NCI-H1105 (cell line): ENCODE measurements at regions not wholly inside any gene's neighbourhood (a gene's known extent, or its start where the extent isn't known, plus 50 kb on each side); places are given as distances from the start of the nearest gene placed in this dataset.

Source experiments
- DNase-seq: peaks from one replicate; lab custom pipeline; 2025; lab: John Stamatoyannopoulos, UW

DNA sequence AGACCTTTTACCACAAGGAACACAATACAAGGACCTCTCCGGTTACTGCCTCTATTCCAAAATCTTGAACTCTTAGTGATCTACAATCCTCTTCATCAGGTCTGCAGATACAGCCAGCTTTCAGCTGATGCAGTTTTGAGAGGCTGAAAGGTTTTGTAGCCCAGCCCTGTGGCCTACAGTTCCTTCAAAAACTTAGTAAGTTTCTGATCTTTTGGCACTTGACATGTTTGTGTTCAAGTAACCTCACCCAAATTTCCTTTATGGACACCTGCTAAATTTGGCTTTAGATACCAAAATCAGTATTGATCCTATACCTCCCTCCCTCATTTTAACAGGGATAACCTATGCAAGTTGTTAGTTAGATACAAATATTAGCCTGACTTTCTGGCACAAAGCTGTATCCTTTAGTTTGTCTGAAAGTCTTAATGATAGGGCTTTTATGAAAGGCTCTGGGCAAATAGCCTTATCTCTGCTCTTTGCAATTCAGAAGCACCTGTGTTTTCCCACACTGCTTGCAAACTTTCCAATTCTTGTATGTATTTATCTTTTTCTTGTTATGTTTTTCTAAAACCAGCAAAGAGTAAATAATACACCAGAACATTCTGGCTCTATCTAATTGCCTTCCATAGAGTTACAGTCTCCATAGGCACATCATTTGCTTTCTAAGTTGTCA lies 650.5 kb upstream of the KLHL29 start:
- no peak for DNase-seq

DNA sequence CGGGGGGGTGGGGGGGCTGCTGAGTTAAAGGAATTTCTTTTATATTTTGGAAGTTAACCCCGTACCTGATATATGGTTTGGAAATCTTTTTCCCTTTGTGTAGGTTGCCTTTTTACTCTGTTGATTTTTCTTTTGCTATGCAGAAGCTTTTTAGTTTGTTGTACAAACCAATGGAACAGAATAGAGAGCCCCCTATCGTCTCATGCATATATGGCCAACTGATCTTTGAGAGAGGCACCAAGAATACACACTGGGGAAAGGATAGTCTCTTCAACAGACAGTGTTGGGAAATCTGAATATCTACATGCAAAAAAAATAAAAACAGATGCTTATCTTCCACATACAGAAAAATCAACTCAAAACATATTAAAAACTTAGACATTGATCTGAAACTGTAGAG lies 647.8 kb upstream of the KLHL29 start:
- DNase-seq: no peak

DNA sequence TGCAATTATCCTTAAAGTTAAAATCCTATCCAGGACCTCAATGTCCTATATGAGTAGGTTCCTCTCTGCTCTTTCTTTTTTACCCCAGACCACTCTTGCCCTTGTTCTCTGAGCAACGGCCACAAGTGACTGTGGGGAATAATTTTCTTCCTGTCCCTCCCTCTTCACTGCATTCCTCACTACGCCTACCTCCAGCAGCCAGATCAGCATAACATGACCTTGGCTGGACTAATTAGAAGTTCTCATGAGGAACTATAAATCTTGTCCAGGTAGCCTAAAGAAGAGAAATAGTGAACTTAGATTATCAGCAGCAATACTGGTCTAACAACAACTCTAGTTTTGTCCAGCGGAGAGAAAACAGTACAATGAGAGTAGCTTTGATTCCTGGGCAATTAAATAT lies 643.8 kb upstream of the KLHL29 start:
- no peak for DNase-seq

DNA sequence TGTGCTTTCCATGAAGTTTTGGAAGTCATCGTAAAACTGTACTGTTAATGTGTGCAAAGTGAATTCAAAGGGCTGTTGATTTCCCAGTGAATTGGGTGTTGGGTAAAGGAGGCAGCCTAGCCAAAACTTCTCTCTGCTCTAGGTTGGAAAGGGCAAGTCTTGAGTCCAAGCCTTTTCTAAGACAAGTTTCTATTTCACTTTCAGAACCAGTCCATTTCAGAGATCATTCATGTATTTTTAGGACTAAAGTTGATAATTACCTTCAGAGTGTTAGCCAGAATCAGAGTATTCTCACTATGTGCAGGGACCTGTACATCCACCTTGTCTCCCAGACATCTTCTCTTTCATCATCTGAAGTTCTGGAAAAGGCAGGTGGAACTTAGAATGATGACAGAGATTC lies 636.1 kb upstream of the KLHL29 start:
- DNase-seq: no peak

DNA sequence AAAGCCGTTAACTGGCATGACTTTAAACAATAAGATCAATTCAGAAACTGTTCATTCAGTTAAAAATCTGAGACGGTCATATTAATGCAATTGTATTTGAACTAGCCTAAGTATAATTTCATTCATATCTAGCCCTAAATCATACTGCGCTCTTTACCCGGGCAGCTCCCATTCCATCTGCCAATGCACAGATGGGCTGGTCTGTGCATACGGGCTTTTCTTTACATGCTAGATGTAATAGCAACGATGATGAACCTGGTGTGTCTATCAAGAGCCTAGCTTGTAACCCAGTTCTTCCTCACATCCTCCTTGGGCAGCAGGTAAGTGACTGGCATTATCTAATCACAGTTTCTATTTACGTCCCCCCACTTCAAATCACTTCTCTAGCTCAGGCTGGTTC lies 631.5 kb upstream of the KLHL29 start:
- DNase-seq: no peak

DNA sequence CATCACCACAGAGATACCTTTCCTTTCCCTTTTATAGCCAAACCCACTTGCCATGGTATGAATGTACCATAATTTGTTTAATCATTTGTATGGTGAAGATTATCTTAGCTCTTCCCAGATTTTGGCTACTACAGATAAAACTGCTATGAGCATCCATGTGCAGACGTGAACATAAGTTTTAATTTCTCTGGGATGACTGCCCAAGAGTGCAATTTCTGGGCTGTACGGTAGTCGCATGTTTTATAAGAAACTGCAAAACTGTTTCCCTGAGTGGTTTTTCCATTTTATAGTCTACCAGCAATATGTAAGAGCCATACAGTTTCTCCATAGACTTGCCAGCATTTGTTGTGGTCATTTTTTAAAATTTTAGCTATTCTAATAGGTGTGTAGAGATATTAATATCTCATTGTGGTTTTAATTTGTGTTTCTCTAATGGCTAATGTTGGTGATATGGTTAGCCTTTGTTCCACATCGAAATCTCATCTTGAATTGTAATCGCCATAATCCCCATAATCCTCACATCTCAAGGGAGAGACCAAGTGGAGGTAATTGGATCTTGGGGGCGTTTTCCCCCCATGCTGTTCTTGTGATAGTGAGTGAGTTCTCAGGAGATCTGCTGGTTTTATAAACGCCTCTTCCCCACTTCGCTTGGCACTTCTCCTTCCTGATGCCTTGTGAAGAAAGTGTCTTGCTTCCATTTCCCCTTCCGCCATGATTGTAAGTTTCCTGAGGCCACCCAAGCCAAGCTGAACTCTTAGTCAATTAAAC lies 628.5 kb upstream of the KLHL29 start:
- no peak for DNase-seq

DNA sequence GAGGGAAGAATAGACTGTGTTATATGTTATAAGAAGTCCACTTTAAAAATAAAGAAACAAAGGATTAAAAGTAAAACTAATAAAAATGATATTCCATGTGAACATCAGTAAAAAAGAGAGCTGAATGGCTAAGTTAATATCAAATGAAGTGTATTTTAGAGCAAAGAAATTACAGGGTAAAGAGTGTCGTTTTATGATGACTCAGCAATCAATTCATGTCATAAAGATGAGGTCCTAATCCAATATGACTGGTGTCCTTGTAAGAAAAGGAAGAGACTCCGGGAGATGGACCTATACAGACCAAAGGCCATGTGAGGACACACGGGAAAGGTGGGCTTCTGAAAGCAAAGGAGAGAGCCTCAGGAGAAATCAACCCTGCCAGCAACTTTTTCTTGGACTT lies 615.5 kb upstream of the KLHL29 start:
- no peak for DNase-seq

DNA sequence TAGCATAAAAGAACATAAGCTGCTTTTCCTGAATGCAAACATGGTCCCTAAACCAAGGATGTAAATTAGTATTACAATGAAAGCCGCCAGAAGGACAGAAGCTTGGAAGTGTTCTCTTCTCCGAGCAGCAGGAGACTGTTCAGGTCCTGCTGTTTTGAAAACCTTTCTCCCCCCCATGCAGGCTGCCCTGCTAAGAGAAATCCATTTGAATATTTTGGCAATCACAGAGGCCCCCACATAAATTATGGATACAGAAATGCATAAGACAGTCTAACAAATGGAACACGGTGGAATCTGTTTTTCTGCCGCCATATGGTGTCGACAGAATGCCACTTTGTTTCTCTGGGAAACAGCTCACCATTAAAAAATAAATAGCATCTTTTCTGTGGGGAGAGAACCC lies 600.4 kb upstream of the KLHL29 start:
- no peak for DNase-seq

DNA sequence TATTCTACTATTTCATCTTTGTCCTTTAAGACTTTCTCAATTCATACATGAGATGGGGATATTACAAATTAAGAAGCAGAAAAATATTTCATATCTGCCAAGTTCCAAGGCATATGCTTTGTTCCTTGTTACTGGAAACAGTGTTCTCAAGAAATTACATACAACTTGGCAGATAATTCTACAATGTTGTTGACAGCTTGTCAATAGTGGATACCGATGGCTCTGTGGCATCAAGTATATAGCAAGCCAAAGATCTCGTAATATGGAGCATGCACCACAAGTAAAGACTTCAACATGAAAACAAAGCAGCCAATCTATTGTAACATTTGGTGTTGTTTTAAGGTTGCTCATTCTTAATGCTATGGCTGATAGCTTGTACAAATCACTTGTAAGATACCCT lies 598.2 kb upstream of the KLHL29 start:
- DNase-seq: no peak

DNA sequence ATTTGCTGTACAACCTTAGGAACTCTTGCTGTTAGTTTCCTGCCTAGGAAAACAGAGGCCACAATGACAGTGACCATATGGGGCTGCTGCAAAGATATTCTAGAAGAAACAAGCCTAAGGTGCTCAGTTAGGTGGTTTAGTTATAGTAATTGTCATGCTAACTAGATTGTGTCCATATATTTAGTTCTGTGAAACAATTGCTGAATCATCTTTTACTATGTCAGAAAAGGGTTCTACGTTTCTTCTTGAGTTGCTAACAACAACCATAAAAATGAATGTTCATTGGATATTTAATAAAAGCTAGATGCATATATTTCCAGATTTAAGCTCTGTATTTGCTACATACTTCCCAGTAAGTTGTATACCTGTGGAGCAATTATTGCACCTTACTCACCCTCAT lies 597.2 kb upstream of the KLHL29 start:
- DNase-seq: no peak

DNA sequence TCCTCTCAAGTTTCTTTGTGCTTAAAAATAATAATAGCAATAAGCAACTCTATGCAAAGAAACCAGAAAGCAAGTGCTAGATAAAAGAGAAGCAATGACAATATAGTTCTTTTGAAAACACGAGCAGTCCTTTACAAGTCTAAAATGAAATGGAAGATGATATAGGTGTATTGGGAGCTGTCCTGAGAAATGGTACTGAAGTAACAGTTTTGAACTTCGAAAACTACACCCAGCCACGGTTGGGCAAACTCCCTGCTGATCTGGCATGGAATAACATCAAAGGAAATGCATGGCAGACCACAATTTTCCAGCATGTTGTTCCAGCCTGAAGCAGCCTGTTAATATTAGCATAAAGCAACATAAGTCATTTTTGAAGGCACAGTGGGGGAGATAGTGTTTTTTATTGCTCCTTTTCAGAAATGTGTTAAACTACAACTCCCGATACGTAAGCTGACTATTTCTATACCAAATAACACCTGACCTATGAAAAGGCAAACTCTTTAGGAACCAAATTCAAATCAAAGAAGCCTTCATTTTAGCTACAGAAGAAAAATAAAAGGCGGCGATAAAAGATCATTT lies 596.1 kb upstream of the KLHL29 start:
- no peak for DNase-seq

DNA sequence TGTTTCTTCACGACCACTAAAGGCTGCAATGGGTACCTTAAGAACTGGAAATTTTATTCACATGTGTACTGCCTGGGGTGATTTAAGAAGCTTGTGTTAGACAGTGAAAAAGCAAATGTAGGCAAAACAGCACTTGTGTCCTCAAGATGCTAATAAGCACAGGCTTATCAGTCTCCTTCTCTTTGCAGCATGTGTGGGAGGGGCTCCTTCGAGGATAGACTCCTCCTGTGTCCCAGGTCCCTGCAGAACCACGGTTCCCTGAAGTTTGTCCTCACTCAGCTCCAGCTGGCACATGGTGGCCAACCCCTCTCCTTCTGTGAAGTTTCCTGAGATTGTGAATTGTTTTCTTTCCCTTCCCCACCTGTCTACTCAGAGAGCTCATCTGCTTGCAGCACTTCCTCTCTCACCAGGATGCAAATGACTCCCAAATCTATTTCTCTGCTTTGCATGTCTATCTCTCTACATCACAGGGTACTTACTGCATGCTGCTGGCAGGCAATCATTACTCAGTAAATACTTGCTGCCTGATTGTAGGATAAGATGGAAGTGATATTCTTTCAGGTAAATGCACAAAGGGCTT lies 589.6 kb upstream of the KLHL29 start:
- DNase-seq: no peak

DNA sequence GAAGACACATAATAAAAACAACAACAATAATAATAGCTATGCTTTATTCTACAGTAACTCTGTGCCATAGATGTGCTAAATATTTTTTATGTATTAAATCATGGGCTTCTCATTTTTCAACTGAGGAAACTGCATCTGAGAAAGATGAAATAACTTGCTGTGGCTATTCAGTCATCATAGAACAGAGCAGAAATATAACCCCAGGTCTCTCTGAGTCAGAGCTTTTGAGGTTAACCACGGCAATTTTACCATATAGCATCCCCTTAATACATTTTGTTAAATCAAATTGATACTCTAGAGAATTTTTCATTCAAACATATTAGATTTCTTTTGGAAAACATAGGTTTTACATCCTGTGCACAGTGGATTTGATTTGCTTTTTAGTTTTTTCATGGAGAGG lies 586.6 kb upstream of the KLHL29 start:
- no peak for DNase-seq

DNA sequence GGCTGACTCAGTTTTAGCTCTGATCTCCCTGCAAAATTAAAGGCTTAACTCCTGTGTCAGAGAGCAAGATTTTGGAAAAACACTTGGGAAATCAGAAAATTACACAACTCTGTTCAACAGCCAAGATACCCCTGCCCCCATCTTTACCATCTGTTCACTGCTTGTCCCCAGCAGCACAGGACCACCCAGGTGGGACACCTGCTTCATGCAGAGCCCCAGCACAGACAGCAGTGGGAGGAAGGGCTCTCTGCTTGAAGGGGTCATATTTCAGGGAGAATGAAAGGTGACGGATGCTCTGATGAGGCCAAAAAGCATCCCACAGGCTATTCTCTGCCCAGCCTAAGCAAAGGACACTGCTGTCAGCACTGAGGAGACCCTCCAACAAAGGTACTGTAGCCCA lies 584.6 kb upstream of the KLHL29 start:
- DNase-seq: no peak

DNA sequence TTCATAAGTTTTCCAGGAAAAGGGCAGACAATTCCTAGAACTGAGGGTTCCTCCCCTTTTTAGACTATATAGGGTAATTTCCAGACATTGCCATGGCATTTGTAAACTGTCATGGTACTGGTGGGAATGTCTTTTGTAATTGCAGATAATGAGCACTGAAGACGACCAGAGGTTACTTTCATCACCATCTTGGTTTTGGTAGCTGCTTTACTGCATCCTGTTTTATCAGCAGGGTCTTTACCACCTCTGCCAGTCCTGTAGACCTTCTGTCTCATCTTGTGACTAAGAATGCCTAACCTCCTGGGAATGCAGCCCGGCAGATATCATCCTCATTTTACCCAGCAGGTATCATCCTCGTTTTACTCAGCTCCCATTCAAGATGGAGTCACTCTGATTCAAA lies 583.9 kb upstream of the KLHL29 start:
- no peak for DNase-seq

DNA sequence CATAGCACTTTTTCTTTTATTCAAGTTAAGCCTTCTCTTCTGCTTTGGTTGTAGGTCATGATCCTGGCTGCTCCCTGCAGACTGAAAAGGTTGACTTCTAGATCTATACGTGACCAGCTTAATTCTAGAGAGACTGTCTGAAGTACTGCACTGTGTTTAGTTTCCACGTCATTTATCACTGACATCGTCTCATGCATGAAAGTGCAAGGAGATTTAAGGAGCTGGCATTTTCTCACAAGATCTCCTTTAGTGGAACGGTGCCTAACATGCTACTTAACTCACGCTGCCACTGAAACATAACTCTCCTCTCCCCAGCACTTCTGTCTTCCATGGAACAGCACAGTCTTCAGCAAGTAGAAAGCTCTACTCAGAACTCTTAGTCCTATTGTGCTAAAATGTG lies 583.0 kb upstream of the KLHL29 start:
- DNase-seq: no peak

DNA sequence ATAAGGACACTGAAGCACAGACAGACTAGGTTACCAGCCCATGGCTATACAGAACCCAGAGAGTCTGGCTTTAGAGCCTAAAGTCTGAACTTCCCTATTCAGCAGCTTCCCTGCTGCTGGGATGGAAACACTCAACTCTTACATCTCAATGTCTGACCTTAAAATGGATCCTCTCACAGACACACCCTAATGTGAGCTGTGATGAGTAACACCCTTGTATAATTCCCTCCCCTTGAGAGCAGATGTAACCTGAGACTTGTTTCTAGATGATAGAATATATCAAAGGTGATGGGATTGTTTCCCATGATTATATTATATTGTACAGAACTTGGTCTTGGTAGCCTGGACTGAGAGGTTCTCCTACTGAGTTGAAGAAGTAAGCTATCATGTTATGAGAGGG lies 577.1 kb upstream of the KLHL29 start:
- no peak for DNase-seq

DNA sequence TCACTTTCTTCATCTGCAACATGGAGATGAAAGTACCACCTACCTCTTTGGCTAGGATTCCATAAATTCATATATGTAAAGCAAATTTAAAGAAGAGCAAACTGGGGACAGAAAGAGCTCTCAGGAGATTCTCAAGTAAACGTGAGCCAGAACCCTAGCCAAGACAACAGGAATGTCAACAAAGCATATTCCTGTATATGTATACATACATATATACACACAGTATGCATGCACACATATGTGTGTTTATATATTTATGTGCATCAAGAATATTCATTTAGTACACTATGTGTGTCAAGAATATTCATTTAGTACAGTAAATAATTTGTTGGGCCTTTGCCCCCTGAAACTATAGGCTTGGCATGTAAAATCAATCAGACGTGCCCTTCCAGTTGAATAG lies 574.4 kb upstream of the KLHL29 start:
- no peak for DNase-seq

DNA sequence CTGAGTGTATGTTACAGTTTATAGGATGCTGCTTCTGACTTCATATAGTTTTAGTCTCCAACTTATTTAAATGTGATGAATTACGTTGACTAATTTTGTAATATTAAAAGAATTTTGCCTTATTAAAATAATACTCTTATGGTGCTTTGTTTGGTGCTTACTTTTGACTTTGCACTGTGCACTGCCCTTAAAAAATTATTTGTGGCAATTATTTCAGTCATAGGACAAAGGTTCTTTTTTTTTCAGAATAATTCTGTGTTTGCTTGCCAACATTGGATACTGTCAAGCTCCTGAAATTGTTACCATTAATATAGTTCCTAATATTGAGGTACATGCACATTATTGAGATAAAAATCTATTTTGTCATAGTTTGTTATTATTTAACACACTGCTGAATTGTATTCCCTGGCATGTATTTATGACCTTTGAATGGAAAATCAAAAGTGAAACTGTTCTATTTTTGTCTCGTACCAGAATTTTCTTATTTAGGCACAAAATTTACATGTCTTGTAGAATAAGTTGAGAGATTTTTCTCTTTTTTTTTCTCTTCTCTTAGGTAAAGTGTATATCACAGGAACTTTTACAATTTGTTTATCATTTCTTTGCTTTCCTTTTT lies 572.8 kb upstream of the KLHL29 start:
- DNase-seq: no peak

DNA sequence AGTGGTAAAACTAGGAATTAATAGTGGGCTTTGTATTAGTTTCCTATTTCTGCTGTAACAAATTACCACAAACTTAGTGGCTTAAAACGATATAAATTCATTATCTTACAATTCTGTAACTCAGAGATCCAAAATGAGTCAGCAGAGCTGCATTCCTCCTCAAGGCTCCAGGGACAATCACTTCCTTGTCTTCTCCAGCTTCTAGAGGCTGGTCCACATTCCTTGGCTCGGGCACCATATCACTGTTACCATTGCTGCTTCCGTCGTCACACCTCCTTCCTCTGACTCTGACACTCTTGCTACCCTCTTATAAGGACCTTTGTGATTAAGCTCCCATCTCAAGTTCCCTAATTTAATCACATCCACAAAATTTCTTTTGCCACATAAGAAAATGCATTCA lies 567.8 kb upstream of the KLHL29 start:
- no peak for DNase-seq

DNA sequence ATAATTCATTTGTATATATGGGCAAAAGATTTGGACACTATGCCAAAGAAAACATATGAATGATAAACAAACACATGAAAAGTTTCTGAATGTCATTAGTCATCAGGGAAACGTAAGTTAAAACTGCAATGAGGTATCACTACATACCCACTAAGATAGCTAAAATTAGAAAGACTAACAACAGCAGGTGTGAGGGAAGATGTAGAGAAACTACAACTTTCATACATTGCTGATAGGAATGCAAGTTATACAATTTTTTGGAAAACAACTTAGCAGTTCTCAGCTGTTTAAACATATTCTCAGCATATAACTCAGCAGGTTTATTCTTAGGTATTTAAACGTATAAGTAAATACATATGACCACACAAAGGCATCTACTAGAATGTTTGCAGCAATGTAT lies 563.5 kb upstream of the KLHL29 start:
- no peak for DNase-seq

DNA sequence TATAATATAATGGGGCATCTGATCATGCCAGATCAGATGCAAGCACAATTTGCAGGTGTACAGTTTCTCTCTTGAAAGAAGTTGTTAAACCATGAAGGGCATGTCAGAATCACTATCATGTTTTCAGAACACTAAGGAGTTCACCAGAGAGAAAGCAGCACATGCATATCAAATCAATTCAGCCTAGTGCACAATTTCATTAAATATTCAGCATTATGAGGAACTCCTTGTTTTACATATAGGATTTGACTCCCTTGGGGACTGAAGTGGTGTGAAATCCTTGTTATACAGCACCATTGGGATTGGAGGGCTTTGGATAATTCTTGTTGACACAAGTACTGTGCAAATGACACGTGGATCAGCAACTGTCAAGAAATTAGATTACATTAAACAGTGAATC lies 562.1 kb upstream of the KLHL29 start:
- no peak for DNase-seq

DNA sequence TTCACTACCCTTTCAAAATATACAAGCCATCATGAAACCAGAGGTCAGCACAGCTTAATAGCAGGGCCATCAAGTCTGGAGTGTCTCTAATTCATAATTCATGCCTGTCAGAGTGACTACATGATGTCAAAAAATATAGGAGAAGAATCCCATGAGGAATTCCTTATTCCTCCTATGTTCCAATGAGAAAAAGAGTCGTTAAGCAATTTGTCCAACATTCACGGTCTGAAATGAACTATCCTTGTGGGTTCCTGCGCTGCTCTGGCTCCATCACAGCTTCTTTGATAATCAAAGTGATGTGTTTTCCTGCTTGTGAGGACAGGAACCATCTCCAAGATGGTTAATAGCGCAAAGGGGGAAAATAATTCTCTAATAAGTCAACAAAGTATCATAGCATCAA lies 560.4 kb upstream of the KLHL29 start:
- DNase-seq: no peak
